GM12872 (cell line): ENCODE measurements at regions not wholly inside any gene's neighbourhood (a gene's known extent, or its start where the extent isn't known, plus 50 kb on each side); places are given as distances from the start of the nearest gene placed in this dataset.

ENCODE experiments used
- TF ChIP-seq, protein P1 (sequence below): IDR thresholded peaks from 3 replicates; pipeline ENCODE4 v1.5.1; 2011; ENCODE audit warnings: low read depth, mild to moderate bottlenecking, low read length, moderate library complexity; ENCODE audit not compliant: insufficient read depth

DNA sequence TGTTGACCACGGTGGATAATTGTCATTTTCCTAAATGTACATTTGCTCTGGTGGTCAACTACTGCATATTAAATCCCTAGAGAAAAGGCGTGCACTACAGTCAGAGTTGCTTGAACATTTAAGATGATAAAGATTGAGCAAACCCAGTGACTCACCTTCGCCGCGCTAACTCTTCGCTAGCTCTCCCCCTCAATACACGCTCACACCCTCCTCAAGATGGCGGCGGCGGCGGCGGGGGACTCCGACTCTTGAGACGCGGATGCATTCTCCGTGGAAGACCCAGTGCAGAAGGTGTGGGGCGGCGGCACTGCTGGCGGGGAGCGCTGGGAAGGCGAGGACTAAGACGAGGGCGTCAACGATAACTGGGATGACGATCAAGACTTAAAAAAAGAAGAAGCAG, 79.8 kb upstream of the PFN2 start:
- TF ChIP-seq, protein P1, sequence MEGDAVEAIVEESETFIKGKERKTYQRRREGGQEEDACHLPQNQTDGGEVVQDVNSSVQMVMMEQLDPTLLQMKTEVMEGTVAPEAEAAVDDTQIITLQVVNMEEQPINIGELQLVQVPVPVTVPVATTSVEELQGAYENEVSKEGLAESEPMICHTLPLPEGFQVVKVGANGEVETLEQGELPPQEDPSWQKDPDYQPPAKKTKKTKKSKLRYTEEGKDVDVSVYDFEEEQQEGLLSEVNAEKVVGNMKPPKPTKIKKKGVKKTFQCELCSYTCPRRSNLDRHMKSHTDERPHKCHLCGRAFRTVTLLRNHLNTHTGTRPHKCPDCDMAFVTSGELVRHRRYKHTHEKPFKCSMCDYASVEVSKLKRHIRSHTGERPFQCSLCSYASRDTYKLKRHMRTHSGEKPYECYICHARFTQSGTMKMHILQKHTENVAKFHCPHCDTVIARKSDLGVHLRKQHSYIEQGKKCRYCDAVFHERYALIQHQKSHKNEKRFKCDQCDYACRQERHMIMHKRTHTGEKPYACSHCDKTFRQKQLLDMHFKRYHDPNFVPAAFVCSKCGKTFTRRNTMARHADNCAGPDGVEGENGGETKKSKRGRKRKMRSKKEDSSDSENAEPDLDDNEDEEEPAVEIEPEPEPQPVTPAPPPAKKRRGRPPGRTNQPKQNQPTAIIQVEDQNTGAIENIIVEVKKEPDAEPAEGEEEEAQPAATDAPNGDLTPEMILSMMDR: no peak

DNA sequence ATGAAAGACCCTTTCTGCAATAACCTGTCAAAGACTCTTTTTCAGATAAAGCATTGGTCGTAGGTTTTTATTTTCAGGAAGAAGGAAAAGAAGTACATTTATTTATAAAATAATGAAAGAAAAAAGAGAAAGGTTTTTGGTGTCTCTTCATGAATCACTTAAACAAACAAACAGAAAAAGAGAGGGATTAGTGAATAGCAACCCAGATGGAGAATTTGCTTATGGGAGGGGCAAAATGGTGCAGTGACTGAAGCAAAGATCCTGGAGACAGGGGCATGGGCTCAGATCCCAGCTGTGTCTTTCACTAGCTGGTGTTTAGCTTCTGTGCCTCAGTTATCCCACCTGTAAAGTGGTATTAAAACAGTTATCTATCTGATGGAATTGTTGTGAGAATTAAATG, 78.6 kb upstream of the PFN2 start:
- TF ChIP-seq, protein P1: no peak

DNA sequence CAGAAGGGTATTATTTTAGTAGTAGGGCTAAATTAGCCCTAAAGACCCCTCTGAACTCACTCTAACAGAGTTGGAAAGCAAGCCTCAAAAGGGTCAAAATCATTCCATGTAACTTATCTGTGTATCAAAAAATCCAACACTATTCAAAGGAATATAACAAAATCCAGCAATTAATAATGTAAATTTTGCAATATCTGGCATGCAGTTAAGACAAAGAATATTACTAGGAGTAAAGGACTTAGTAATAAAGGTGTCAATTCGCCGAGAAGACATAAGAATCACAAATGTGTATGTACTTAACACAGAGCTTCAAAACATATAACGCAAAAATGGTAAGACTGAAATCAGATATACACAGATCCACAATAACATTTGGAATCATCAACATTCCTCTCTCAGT, 71.2 kb upstream of the PFN2 start:
- TF ChIP-seq, protein P1: no peak

DNA sequence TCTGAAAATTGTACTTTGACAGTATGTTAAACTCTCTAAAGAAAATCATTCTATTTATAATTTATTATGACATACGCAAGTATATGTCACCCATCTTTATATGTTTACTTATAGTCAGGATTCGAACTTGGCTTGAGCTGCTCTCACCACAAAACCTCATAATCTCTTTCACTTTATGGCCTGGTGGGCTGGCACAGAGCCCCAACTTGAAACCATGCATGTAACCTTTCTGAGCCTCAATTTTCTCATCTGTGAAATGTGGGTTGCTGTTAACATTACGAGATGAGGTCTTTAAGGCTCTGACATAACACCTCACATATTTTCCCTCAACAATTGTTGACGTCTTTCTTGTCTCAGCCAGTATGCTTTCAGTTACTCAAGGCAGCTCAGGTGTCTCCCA, 69.4 kb upstream of the PFN2 start:
- TF ChIP-seq, protein P1: no peak

DNA sequence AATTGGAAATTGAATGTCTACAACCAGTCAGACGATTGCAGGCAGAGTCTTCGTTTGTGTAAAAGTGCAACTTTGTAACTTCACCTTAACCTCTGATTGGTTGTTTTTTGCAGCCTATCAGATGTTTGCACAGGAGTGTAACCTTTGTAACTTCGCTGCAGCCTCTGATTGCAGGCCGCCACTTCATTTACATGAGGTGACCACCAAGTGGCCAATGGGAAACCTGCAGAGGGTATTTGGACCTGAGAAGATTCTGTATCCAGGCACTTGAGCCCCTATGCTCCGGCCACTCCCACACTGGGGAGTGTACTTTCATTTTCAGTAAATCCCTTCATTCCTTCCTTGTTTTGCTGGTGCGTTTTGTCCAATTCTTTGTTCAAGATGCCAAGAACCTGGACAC, 68.1 kb upstream of the PFN2 start:
- TF ChIP-seq, protein P1: no peak

DNA sequence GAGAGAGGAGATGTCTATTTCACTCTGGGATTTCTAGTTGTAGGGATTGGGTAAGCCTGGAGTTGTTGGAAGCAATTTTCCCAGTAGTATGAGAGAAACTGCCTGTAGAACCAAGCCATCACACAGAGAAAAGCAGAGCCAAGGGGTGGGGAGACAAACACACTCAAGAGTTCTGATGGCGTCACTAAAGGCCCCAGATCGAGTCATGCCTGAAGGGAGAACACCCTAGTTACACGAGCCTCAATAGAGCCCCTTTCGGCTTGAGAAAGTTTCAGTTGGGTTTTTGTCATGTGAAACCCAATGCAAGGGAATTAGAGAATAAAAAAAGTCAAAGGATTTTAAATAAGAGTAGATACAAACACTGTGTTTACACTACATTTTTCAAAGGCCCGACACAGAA, 66.1 kb upstream of the PFN2 start:
- TF ChIP-seq, protein P1: no peak

DNA sequence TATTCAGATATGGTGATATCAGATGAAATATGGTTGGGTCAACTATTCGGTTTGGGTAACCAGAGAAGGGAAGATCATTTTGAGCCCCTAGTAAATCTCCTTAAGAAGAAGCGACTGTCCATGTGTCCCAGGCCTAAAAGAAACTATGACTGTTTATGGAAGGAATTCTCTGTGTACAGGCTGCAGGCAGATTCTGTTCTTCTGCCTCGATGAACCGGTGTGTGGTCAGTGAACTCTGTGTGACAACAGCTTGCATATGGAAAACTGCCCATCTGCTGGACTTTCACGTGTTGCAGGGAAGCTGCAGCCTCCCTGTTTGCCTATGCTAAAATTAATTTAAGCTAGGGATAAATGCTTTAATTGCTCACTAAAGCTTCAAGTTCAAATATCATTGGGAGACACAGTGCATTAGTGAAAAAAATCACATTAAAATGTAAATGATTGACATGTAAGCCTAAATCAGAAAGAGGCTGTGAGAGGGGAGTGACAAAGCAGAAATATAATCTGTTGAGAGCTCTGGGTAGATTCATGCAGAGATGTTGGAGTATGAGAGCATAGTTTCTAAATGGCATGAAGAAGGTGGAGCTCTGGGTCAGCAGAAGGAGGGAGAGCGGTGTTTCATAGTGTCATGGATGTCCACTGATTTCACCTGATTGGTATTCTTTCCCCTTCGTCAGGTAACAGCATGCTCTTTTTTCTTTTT, 65.4 kb upstream of the PFN2 start:
- TF ChIP-seq, protein P1: no peak
